MM.1S (cell line): ENCODE measurements at regions not wholly inside any gene's neighbourhood (a gene's known extent, or its start where the extent isn't known, plus 50 kb on each side); places are given as distances from the start of the nearest gene placed in this dataset.

Experiments used
- CTCF ChIP-seq: fragments of 300-600 bp; sonication (generic); IDR thresholded peaks from 2 replicates; pipeline ENCODE4 v1.5.1; 2016; ENCODE audit warnings: antibody characterized with exemption, low read length, mixed read lengths
- EZH2phosphoT487 ChIP-seq: fragments of 300-600 bp; sonication (generic); IDR thresholded peaks from 2 replicates; pipeline ENCODE4 v1.6.1; 2018; ENCODE audit warnings: antibody characterized with exemption, low read length

GRCh38 chr1:34690269-34690668, 64.6 kb upstream of the GJB5 start:
- TF ChIP-seq CTCF (no peak), EZH2phosphoT487 (no peak)
